ENCODE measurements at regions not wholly inside any gene's neighbourhood (a gene's known extent, or its start where the extent isn't known, plus 50 kb on each side); places are given as distances from the start of the nearest gene placed in this dataset.
A peak's percentile ranks its signal among the peaks of the same experiment; 100 is the strongest.

DNA sequence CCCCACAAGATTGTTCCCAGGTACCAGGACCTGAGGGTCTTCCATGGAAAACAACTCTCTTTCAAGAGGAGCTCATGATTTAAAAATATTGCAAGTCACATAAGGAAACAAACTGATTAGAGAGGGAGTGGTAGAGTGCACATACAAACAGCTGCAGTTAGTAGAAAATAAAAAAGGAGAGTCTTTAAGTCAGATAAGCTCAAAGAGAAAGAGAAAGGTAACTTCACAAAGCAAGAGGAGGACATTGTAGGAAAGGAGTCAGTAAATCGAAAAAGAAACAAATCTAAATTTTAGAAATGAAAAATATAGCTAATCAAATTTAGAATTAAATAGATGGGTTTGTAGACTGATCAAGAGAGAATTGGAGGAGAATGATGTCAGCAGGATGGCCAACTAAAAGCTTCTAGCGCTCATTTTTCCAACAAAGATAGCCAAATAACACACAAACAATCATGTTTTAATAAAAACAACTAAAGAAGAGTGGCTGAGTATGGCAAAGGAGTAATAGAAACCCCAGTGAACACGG is 86.1 kb upstream of the CD53 start:
- no peak overlapping the region for H3K27ac ChIP-seq
- TF ChIP-seq, protein P1, sequence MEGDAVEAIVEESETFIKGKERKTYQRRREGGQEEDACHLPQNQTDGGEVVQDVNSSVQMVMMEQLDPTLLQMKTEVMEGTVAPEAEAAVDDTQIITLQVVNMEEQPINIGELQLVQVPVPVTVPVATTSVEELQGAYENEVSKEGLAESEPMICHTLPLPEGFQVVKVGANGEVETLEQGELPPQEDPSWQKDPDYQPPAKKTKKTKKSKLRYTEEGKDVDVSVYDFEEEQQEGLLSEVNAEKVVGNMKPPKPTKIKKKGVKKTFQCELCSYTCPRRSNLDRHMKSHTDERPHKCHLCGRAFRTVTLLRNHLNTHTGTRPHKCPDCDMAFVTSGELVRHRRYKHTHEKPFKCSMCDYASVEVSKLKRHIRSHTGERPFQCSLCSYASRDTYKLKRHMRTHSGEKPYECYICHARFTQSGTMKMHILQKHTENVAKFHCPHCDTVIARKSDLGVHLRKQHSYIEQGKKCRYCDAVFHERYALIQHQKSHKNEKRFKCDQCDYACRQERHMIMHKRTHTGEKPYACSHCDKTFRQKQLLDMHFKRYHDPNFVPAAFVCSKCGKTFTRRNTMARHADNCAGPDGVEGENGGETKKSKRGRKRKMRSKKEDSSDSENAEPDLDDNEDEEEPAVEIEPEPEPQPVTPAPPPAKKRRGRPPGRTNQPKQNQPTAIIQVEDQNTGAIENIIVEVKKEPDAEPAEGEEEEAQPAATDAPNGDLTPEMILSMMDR (conservative IDR thresholded peaks at IDR 0.05; ENCODE audit: low read depth): no peak
- ChIA-PET CTCF (interaction anchor here (0.6 to 1.2 kb wide), 3 partner anchors 21 to 167 kb away, joined by 3 read pairs; no protein-coding TSS in a partner anchor), POLR2A (ENCODE audit: low non-redundant PET) (no interaction called here)
- DNase-seq (ENCODE audit: low spot score): no peak

DNA sequence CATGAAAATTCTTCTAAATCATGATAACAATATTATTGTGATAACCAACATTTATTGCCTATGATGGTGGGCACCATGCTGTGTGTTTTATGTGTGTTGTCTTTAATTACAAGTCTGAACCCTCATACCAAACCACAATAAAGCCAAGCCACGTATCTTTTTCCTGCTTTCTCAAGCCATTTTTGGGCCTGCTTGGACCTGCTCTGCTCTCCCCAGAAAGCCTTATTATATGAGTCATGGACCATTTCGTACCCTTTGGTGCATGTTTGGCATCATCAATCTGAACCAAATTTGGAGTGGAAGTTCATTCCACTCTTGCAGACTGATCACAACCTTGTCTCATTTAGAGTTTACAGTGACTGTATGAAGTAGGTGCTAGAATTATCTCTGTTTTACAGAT is 87.3 kb upstream of the CD53 start:
- TF ChIP-seq, protein P1 (conservative IDR thresholded peaks at IDR 0.05; ENCODE audit: low read depth): no peak
- CTCF ChIA-PET: no interaction called here
- peak; percentile 38 for DNase-seq (ENCODE audit: low spot score)
- POLR2A ChIA-PET (ENCODE audit: low non-redundant PET): no interaction called here
- H3K27ac ChIP-seq: no peak overlapping the region

DNA sequence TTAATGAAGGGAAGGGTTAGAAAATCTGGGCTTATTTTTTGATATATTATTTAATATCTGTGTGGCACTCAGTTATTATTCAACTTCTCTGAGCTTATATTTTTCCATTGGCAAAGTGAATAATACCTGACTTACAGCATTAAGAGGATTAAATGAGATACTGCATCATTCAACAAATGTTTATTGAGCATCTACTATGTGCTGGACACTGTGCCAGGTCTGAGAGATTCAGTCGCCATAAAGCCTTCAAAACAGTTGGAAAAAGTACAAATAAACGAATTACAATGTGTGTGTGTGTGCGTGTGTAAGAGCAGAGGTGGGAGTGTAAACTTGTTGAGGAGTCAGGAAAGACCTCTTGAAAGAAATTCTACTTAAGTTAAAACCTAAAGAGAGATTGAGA is 87.9 kb upstream of the CD53 start:
- H3K27ac ChIP-seq: no peak overlapping the region
- ChIA-PET CTCF (interaction anchor here (0.7 to 1.2 kb wide), 2 partner anchors 19 to 258 kb away, joined by 3 to 5 read pairs; no protein-coding TSS in a partner anchor), POLR2A (ENCODE audit: low non-redundant PET) (no interaction called here)
- TF ChIP-seq, protein P1 (conservative IDR thresholded peaks at IDR 0.05; ENCODE audit: low read depth): no peak
- DNase-seq (ENCODE audit: low spot score): no peak

DNA sequence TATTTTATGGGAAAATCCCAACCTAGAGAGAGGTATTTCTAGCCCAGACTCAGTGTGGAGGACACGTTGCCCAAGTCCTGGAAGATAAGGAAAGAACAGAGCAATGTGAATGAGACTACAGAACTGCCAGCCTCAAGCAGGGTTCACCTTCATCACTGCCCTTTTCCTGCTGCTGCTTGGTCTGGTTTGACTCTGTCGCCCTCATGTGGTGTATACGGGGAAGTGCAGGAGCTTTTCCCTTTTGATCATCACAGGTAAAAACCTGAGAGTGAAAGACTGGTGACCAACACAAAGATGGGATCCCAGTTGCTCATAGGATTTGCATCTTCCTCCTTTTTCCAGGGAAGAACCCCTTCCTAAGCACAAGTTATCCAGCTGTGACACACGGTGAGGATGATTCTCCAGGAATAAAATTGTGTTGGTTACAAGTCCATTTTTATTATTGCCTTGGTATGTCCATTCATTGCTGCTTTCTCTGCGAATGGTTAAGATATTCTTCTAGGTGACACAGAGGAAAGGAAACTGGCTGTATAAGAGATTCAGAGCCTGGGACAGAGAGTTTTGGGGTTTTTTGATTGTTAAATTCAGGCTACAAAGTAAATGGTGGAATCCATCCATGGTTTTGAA is 89.5 kb upstream of the CD53 start:
- H3K27ac ChIP-seq: no peak overlapping the region
- ChIA-PET CTCF (interaction anchor here (0.5 to 2.1 kb wide), 17 partner anchors 10 to 263 kb away, joined by 3 to 24 read pairs (median 4); partner anchors contain the start of gene KCNA2), POLR2A (ENCODE audit: low non-redundant PET) (no interaction called here)
- TF ChIP-seq, protein P1 (conservative IDR thresholded peaks at IDR 0.05; ENCODE audit: low read depth): peak; percentile 96
- DNase-seq (ENCODE audit: low spot score): peak; percentile 64

DNA sequence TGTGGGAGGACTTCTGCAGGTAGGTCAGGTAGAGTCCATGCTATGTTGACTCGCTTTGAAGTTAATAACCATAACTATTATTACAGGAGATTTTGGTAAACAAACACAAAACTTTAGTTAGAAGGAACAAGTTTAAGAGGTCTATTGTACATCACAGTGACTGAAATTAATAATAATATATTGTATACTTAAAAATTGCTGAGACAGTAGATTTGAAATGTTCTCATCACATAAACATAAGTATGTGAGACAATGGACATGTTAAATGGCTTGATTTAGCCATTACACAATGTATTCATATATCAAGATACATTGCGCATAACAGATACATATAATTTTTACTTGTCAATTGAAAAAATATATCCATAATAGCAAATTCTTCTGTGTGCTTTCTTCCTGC is 91.4 kb upstream of the CD53 start:
- H3K27ac ChIP-seq: no peak overlapping the region
- POLR2A ChIA-PET (ENCODE audit: low non-redundant PET): interaction anchor here (0.5 kb wide), 1 partner anchor 1190 kb away, joined by 5 read pairs; no protein-coding TSS in a partner anchor
- CTCF ChIA-PET: interaction anchor here (0.6 to 2.2 kb wide), 8 partner anchors 9 to 255 kb away, joined by 3 to 14 read pairs (median 4); no protein-coding TSS in a partner anchor
- TF ChIP-seq, protein P1 (conservative IDR thresholded peaks at IDR 0.05; ENCODE audit: low read depth): no peak
- no peak for DNase-seq (ENCODE audit: low spot score)

DNA sequence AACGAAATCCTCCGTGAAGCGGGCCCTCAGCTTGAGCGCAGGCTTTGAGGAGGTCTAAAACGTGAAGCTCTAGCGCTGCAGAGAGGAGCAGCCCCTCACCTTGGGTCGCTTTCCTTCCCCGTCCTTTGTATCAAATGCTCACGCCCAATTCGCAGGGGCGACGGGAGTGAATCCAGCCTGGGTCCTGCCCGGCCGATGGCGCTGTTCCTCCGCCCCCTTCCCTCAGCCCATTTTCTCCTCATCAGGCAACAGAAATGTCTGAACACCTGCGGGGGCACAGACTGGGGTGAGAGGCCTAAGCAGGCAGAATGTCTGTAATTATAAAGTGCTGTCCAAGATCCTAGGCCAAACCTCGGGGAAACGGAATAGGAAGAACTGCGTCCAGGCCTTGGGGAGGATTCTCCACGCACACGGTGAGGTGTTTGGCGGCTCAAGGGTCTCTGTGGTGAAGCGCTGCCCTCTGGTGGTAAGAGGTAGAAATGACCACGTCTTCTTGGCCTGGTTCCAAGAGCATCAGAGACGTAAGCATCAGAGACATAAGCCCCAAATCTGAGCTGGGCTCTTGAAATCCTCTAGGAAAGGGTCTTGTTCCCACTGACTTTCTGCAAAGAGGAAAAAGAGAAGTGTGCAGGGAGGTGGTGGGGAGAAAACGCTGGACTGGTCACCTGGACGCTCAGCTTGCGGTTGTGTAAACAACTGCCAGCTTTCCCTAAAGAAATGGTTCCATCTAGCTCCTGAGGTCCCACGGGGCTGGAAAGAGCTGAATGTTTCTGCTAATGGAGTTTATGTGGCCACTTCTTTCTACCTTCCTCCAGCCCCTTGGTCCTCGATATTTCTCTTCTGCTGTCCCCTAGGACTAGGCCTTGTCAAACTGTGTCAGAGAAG is 92.1 kb upstream of the CD53 start:
- peak; percentile 62 for DNase-seq (ENCODE audit: low spot score)
- no peak overlapping the region for H3K27ac ChIP-seq
- POLR2A ChIA-PET (ENCODE audit: low non-redundant PET): interaction anchor here (0.5 kb wide), 1 partner anchor 1191 kb away, joined by 5 read pairs; no protein-coding TSS in a partner anchor
- TF ChIP-seq, protein P1 (conservative IDR thresholded peaks at IDR 0.05; ENCODE audit: low read depth): peak; percentile 72
- CTCF ChIA-PET: interaction anchor here (0.6 to 2.2 kb wide), 10 partner anchors 8 to 584 kb away, joined by 3 to 14 read pairs (median 4); no protein-coding TSS in a partner anchor
